ENCODE measurements at regions not wholly inside any gene's neighbourhood (a gene's known extent, or its start where the extent isn't known, plus 50 kb on each side); places are given as distances from the start of the nearest gene placed in this dataset.
A peak's percentile ranks its signal among the peaks of the same experiment; 100 is the strongest.

GRCh38 chr6:91317247-91317835 is 730.5 kb upstream of the MAP3K7 start:
- Histone ChIP-seq H2BK120ac (replicated peaks; ENCODE audit: low read depth, low read length) (no peak overlapping the region), H4K5ac (ENCODE audit: insufficient read length, low read depth, low read length) (no peak overlapping the region), H3K27me3 (replicated peaks in 1 of 4; ENCODE audit: control insufficient read depth in 3 of 4, extremely low read depth in 1 of 4, insufficient read depth in 3 of 4, low read length in 3 of 4) (no peaks in the 10 kb centered on the region), H2AK5ac (ENCODE audit: low read depth, low read length) (no peak overlapping the region), H4K20me1 (replicated peaks in 1 of 2; ENCODE audit: control insufficient read depth in 1 of 2, insufficient read depth in 2 of 2, low read length in 2 of 2) (no peaks in the 10 kb centered on the region), H2BK20ac (ENCODE audit: low read length) (no peak overlapping the region), H3K4ac (replicated peaks; ENCODE audit: insufficient read length, low read depth, low read length) (no peak overlapping the region), H3K79me2 (ENCODE audit: control insufficient read depth in 1 of 2, insufficient read depth in 2 of 2, low read length in 2 of 2) (no peaks in the 10 kb centered on the region), H3K36me3 (ENCODE audit: control insufficient read depth in 2 of 4, insufficient read depth in 4 of 4, low read length in 3 of 4) (no peaks in the 10 kb centered on the region), H3K4me2 (ENCODE audit: insufficient read depth in 1 of 2, low read depth in 2 of 2, low read length in 2 of 2) (0 out of 4 replicates have a peak overlapping the region, but pooled peaks have one; percentile 19 to 25), H3K56ac (replicated peaks; ENCODE audit: insufficient read length, low read depth, low read length) (no peak overlapping the region), H3K79me1 (ENCODE audit: low read depth, low read length) (no peaks in the 10 kb centered on the region), H3K23me2 (ENCODE audit: low read depth, low read length) (no peaks in the 10 kb centered on the region), H2BK5ac (ENCODE audit: low read depth, low read length) (no peak overlapping the region), H2BK15ac (ENCODE audit: low read length) (no peak overlapping the region), H4K91ac (replicated peaks; ENCODE audit: insufficient read length, low read length) (no peak overlapping the region), H3K27ac (ENCODE audit: low read depth, low read length) (no peak overlapping the region), H3K4me1 (replicated peaks in 1 of 4; ENCODE audit: control insufficient read depth in 3 of 4, insufficient read depth in 4 of 4, low read length in 3 of 4) (no peaks in the 10 kb centered on the region), H3K23ac (ENCODE audit: insufficient read length) (no peak overlapping the region), H3K14ac (ENCODE audit: insufficient read length) (no peak overlapping the region), H3K9me3 (ENCODE audit: insufficient read depth in 2 of 2, low read depth in 1 of 2, low read length in 1 of 2) (no peaks in the 10 kb centered on the region), H2AFZ (ENCODE audit: low read length) (no peak overlapping the region), H3K4me3 (ENCODE audit: extremely low read depth in 1 of 4, insufficient read depth in 2 of 4, low read depth in 3 of 4, low read length in 4 of 4) (no peak overlapping the region), H2BK12ac (ENCODE audit: low read depth, low read length) (no peak overlapping the region), H3K18ac (ENCODE audit: extremely low read depth, low read length) (no peak overlapping the region), H4K8ac (ENCODE audit: extremely low read depth, insufficient read depth, low read length) (no peak overlapping the region), H3K9ac (replicated peaks in 1 of 4; ENCODE audit: extremely low read depth in 1 of 4, low read depth in 3 of 4, low read length in 3 of 4) (no peak overlapping the region)
- ChIA-PET CTCF (ENCODE audit: partially characterized antibody) (interaction anchor here (0.9 to 1.6 kb wide), 3 partner anchors 12 to 65 kb away, joined by 3 to 7 read pairs (median 4); no protein-coding TSS in a partner anchor), POLR2A (ENCODE audit: partially characterized antibody) (no interaction called here)
- 44% methylated on average over 2 of the region's 2 CpGs; no CpG with 5 or more reads in 1 of the 2 experiments for WGBS, 2 experiments (ENCODE audit: extremely low coverage in 1 of 2, insufficient coverage in 1 of 2, insufficient read length in 1 of 2, insufficient replicate concordance in 2 of 2, low coverage in 1 of 2, low lambda C conversion rate in 2 of 2, missing lambda C conversion rate in 1 of 2)
- DNase-seq (ENCODE audit: low read depth in 1 of 2, low spot score in 2 of 2) (no peak), FAIRE-seq (no peak)
- TF ChIP-seq FOSL1 (IDR thresholded peaks at IDR 0.05; ENCODE audit: insufficient read depth, low read depth, low read length) (no peak), CHD1 (IDR thresholded peaks at IDR 0.05; ENCODE audit: low read depth, low read length) (no peak), BCL11A (IDR thresholded peaks at IDR 0.05; ENCODE audit: low read depth in 2 of 2, low read length in 2 of 2) (no peak), CBX5 (IDR thresholded peaks at IDR 0.05; ENCODE audit: low read depth, low read length) (no peak), CTBP2 (IDR thresholded peaks at IDR 0.05; ENCODE audit: borderline replicate concordance, insufficient read depth, insufficient read length, low read length) (no peak), MAFK (IDR thresholded peaks at IDR 0.05; ENCODE audit: low read depth, low read length) (no peak), RAD21 (IDR thresholded peaks at IDR 0.05 in 1 of 2, conservative IDR thresholded peaks at IDR 0.05 in 1 of 2; ENCODE audit: low read depth in 2 of 2, low read length in 2 of 2) (no peak), POLR2AphosphoS5 (IDR thresholded peaks at IDR 0.05; ENCODE audit: low read depth, low read length) (no peak), TAF1 (IDR thresholded peaks at IDR 0.05; ENCODE audit: low read depth, low read length) (no peak), JUND (IDR thresholded peaks at IDR 0.05; ENCODE audit: low read length) (no peak), SP2 (IDR thresholded peaks at IDR 0.05; ENCODE audit: low read length) (no peak)

Measured in H1 (cell line).